PFSK-1 (cell line): ENCODE measurements at regions not wholly inside any gene's neighbourhood (a gene's known extent, or its start where the extent isn't known, plus 50 kb on each side); places are given as distances from the start of the nearest gene placed in this dataset.

Source experiments
- FOXP2 ChIP-seq: optimal IDR thresholded peaks from 2 replicates; pipeline ENCODE3; 2011; ENCODE audit warnings: borderline replicate concordance, control low read depth, inconsistent platforms; ENCODE audit not compliant: insufficient read depth; ENCODE audit errors: extremely low read length, extremely low read depth
- POLR2AphosphoS5 ChIP-seq: IDR thresholded peaks from 2 replicates; pipeline ENCODE4 v1.6.1; 2012; ENCODE audit warnings: low read depth, mild to moderate bottlenecking, control low read depth, low read length, moderate library complexity
- SIN3A ChIP-seq: IDR thresholded peaks from 2 replicates; pipeline ENCODE4 v1.6.1; 2012; ENCODE audit warnings: mild to moderate bottlenecking, low read length, moderate library complexity, borderline replicate concordance; ENCODE audit not compliant: insufficient read depth
- TAF1 ChIP-seq: IDR thresholded peaks from 2 replicates; pipeline ENCODE4 v1.6.1; 2012; ENCODE audit warnings: low read length, control low read depth, borderline replicate concordance; ENCODE audit not compliant: insufficient read depth
- TF ChIP-seq, protein P1 (sequence below), 2 experiments: IDR thresholded peaks; 2 replicates each; pipeline versions ENCODE4 v1.6.1 to v1.8.0; 2011 to 2012; ENCODE audit warnings: low read depth in 2 of 2, low read length in 2 of 2, control low read depth in 1 of 2, inconsistent platforms in 1 of 2, mild to moderate bottlenecking in 1 of 2, moderate library complexity in 1 of 2; ENCODE audit not compliant: insufficient read depth in 1 of 2

GRCh38 chr2:192809173-192809572 is 614.4 kb upstream of the TMEFF2 start:
- TF ChIP-seq, protein P1, sequence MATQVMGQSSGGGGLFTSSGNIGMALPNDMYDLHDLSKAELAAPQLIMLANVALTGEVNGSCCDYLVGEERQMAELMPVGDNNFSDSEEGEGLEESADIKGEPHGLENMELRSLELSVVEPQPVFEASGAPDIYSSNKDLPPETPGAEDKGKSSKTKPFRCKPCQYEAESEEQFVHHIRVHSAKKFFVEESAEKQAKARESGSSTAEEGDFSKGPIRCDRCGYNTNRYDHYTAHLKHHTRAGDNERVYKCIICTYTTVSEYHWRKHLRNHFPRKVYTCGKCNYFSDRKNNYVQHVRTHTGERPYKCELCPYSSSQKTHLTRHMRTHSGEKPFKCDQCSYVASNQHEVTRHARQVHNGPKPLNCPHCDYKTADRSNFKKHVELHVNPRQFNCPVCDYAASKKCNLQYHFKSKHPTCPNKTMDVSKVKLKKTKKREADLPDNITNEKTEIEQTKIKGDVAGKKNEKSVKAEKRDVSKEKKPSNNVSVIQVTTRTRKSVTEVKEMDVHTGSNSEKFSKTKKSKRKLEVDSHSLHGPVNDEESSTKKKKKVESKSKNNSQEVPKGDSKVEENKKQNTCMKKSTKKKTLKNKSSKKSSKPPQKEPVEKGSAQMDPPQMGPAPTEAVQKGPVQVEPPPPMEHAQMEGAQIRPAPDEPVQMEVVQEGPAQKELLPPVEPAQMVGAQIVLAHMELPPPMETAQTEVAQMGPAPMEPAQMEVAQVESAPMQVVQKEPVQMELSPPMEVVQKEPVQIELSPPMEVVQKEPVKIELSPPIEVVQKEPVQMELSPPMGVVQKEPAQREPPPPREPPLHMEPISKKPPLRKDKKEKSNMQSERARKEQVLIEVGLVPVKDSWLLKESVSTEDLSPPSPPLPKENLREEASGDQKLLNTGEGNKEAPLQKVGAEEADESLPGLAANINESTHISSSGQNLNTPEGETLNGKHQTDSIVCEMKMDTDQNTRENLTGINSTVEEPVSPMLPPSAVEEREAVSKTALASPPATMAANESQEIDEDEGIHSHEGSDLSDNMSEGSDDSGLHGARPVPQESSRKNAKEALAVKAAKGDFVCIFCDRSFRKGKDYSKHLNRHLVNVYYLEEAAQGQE (IDR thresholded peaks at IDR 0.05; ENCODE audit: insufficient read depth in 1 of 2, low read depth in 2 of 2, low read length in 2 of 2): no peak
- TF ChIP-seq POLR2AphosphoS5 (no peak), TAF1 (no peak), SIN3A (no peak), FOXP2 (no peak)
